ENCODE measurements at regions not wholly inside any gene's neighbourhood (a gene's known extent, or its start where the extent isn't known, plus 50 kb on each side); places are given as distances from the start of the nearest gene placed in this dataset.

DNA sequence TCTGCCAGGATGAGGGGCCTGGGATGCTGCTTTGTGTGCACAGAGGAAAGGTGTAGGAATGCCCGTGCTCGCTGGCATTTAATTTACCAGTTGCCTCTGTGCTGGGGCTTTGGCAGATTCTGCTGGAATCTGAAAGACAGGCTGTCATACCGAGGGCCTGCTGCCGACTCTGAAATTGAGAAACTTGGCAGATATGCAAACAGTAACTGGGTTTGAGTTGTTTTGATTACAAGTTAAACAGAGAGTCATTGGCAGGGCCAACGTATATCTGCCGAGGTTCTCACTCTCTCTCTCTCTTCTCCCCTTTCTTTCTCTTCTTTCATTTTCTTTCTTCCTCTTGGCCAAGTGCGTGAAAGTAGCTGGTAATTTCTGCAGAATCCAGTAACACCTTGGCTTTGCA lies 618.7 kb downstream of the VRK1 start:
- TF ChIP-seq, protein P1, sequence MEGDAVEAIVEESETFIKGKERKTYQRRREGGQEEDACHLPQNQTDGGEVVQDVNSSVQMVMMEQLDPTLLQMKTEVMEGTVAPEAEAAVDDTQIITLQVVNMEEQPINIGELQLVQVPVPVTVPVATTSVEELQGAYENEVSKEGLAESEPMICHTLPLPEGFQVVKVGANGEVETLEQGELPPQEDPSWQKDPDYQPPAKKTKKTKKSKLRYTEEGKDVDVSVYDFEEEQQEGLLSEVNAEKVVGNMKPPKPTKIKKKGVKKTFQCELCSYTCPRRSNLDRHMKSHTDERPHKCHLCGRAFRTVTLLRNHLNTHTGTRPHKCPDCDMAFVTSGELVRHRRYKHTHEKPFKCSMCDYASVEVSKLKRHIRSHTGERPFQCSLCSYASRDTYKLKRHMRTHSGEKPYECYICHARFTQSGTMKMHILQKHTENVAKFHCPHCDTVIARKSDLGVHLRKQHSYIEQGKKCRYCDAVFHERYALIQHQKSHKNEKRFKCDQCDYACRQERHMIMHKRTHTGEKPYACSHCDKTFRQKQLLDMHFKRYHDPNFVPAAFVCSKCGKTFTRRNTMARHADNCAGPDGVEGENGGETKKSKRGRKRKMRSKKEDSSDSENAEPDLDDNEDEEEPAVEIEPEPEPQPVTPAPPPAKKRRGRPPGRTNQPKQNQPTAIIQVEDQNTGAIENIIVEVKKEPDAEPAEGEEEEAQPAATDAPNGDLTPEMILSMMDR (IDR thresholded peaks at IDR 0.05): no peak
- TF ChIP-seq, protein P2, sequence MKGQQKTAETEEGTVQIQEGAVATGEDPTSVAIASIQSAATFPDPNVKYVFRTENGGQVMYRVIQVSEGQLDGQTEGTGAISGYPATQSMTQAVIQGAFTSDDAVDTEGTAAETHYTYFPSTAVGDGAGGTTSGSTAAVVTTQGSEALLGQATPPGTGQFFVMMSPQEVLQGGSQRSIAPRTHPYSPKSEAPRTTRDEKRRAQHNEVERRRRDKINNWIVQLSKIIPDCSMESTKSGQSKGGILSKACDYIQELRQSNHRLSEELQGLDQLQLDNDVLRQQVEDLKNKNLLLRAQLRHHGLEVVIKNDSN (IDR thresholded peaks at IDR 0.05; ENCODE audit: borderline replicate concordance, low read depth): no peak
- TF ChIP-seq POLR2AphosphoS5 (IDR thresholded peaks at IDR 0.05; ENCODE audit: low read depth, low read length) (no peak), NFIC (IDR thresholded peaks at IDR 0.05; ENCODE audit: borderline replicate concordance) (no peak), CHD2 (IDR thresholded peaks at IDR 0.05; ENCODE audit: low read length, partially characterized antibody) (no peak), RAD21 (IDR thresholded peaks at IDR 0.05; ENCODE audit: low read length) (no peak), SMC3 (IDR thresholded peaks at IDR 0.05; ENCODE audit: low read depth, low read length) (no peak), EP300 (IDR thresholded peaks at IDR 0.05; ENCODE audit: borderline replicate concordance in 1 of 2, low read depth in 1 of 2, low read length in 1 of 2) (no peak), TAF1 (IDR thresholded peaks at IDR 0.05; ENCODE audit: borderline replicate concordance, low read depth, low read length) (no peak), RCOR1 (IDR thresholded peaks at IDR 0.05; ENCODE audit: low read length) (no peak), FOXJ3 (CRISPR knock-in tag; IDR thresholded peaks at IDR 0.05) (no peak), MXI1 (IDR thresholded peaks at IDR 0.05; ENCODE audit: low read depth, low read length) (no peak)
- TF ChIP-seq, protein P3, sequence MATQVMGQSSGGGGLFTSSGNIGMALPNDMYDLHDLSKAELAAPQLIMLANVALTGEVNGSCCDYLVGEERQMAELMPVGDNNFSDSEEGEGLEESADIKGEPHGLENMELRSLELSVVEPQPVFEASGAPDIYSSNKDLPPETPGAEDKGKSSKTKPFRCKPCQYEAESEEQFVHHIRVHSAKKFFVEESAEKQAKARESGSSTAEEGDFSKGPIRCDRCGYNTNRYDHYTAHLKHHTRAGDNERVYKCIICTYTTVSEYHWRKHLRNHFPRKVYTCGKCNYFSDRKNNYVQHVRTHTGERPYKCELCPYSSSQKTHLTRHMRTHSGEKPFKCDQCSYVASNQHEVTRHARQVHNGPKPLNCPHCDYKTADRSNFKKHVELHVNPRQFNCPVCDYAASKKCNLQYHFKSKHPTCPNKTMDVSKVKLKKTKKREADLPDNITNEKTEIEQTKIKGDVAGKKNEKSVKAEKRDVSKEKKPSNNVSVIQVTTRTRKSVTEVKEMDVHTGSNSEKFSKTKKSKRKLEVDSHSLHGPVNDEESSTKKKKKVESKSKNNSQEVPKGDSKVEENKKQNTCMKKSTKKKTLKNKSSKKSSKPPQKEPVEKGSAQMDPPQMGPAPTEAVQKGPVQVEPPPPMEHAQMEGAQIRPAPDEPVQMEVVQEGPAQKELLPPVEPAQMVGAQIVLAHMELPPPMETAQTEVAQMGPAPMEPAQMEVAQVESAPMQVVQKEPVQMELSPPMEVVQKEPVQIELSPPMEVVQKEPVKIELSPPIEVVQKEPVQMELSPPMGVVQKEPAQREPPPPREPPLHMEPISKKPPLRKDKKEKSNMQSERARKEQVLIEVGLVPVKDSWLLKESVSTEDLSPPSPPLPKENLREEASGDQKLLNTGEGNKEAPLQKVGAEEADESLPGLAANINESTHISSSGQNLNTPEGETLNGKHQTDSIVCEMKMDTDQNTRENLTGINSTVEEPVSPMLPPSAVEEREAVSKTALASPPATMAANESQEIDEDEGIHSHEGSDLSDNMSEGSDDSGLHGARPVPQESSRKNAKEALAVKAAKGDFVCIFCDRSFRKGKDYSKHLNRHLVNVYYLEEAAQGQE (IDR thresholded peaks at IDR 0.05; ENCODE audit: low read depth, low read length): no peak

Data from SK-N-SH (cell line).